ENCODE measurements at regions not wholly inside any gene's neighbourhood (a gene's known extent, or its start where the extent isn't known, plus 50 kb on each side); places are given as distances from the start of the nearest gene placed in this dataset.
"Not testable (repeated sequence)": the region's sequence is repeated elsewhere in the genome, so short reads cannot be mapped to it uniquely, and the experiment has no call there.

- DNase-seq: no peak
Measured at GRCh38 chr7:142523821-142524460, 225.3 kb upstream of the PRSS1 start.

- no peak for DNase-seq
Measured at GRCh38 chr7:142522735-142523134, 226.5 kb upstream of the PRSS1 start.

GRCh38 chr7:142520885-142521284 lies 228.4 kb upstream of the PRSS1 start:
- not testable (repeated sequence) for DNase-seq

GRCh38 chr7:142520455-142520854 lies 228.8 kb upstream of the PRSS1 start:
- DNase-seq: not testable (repeated sequence)

GRCh38 chr7:142519079-142520078 lies 229.9 kb upstream of the PRSS1 start:
- DNase-seq: no peak

GRCh38 chr7:142516038-142516501 lies 233.2 kb upstream of the PRSS1 start:
- peak; percentile 35 for DNase-seq

- not testable (repeated sequence) for DNase-seq
Measured at GRCh38 chr7:142514716-142515115, 234.6 kb upstream of the PRSS1 start.

- no peak for DNase-seq
Measured at GRCh38 chr7:142513178-142513955, 235.9 kb upstream of the PRSS1 start.

GRCh38 chr7:142511801-142512200 lies 237.5 kb upstream of the PRSS1 start:
- DNase-seq: no peak

- no peak for DNase-seq
Measured at GRCh38 chr7:142511374-142511773, 237.9 kb upstream of the PRSS1 start.

GRCh38 chr7:142509235-142509634 lies 240.0 kb upstream of the PRSS1 start:
- not testable (repeated sequence) for DNase-seq

GRCh38 chr7:142508251-142508650 lies 241.0 kb upstream of the PRSS1 start:
- no peak for DNase-seq

- DNase-seq: no peak
Measured at GRCh38 chr7:142507799-142508198, 241.5 kb upstream of the PRSS1 start.

- DNase-seq: not testable (repeated sequence)
Measured at GRCh38 chr7:142507066-142507465, 242.2 kb upstream of the PRSS1 start.

GRCh38 chr7:142506601-142507000 lies 242.7 kb upstream of the PRSS1 start:
- DNase-seq: no peak

- DNase-seq: not testable (repeated sequence)
Measured at GRCh38 chr7:142503949-142504348, 245.3 kb upstream of the PRSS1 start.

- DNase-seq: no peak
Measured at GRCh38 chr7:142503036-142503435, 245.2 kb upstream of the PRSS58 start.

- DNase-seq: no peak
Measured at GRCh38 chr7:142501434-142501833, 243.6 kb upstream of the PRSS58 start.

- no peak for DNase-seq
Measured at GRCh38 chr7:142500366-142500765, 242.5 kb upstream of the PRSS58 start.

- DNase-seq: no peak
Measured at GRCh38 chr7:142499635-142500034, 241.8 kb upstream of the PRSS58 start.

- DNase-seq: no peak
Measured at GRCh38 chr7:142498364-142498763, 240.5 kb upstream of the PRSS58 start.

- DNase-seq: no peak
Measured at GRCh38 chr7:142496545-142496991, 238.7 kb upstream of the PRSS58 start.

- not testable (repeated sequence) for DNase-seq
Measured at GRCh38 chr7:142495879-142496278, 238.0 kb upstream of the PRSS58 start.
